IPS-20b (cell line): ENCODE measurements at regions not wholly inside any gene's neighbourhood (a gene's known extent, or its start where the extent isn't known, plus 50 kb on each side); places are given as distances from the start of the nearest gene placed in this dataset.

ENCODE experiments used
- H3K27ac ChIP-seq: one replicate; pipeline ENCODE4 v1.5.1; 2013; ENCODE audit warnings: low read length
- H3K27me3 ChIP-seq: 2 replicates; pipeline ENCODE4 v1.6.1; 2013; ENCODE audit warnings: mild to moderate bottlenecking, low read length, inconsistent platforms; ENCODE audit not compliant: insufficient read depth
- H3K36me3 ChIP-seq: 2 replicates; pipeline ENCODE4 v1.6.1; 2013; ENCODE audit warnings: low read depth, mild to moderate bottlenecking, inconsistent platforms, low read length, moderate library complexity; ENCODE audit not compliant: insufficient read depth
- H3K4me1 ChIP-seq: 2 replicates; pipeline ENCODE4 v1.6.1; 2013; ENCODE audit warnings: mild to moderate bottlenecking, control low read depth, inconsistent platforms, low read length, moderate library complexity; ENCODE audit not compliant: insufficient read depth
- H3K4me3 ChIP-seq: 2 replicates; pipeline ENCODE4 v1.5.1; 2013; ENCODE audit warnings: mild to moderate bottlenecking, low read length, inconsistent platforms
- H3K9ac ChIP-seq: 2 replicates; pipeline ENCODE4 v1.6.1; 2013; ENCODE audit warnings: low read depth, mild to moderate bottlenecking, inconsistent platforms, low read length, moderate library complexity
- H3K9me3 ChIP-seq: 2 replicates; pipeline ENCODE4 v1.6.1; 2013; ENCODE audit warnings: mild to moderate bottlenecking, low read depth, low read length, inconsistent platforms; ENCODE audit not compliant: insufficient read depth

- peaks cover 81% of the 10 kb centered on the region for H3K4me1 ChIP-seq
- peaks cover 33% of the 10 kb centered on the region for H3K27me3 ChIP-seq
- peak overlapping the region; percentile 74 for H3K9ac ChIP-seq
- peak overlapping the region; percentile 32; the same call in 1 of the 2 replicates for H3K4me3 ChIP-seq
- H3K9me3 ChIP-seq, result no peaks in the 10 kb centered on the region
- no peaks in the 10 kb centered on the region for H3K36me3 ChIP-seq
- peak overlapping the region; percentile 84 for H3K27ac ChIP-seq
Measured at GRCh38 chr14:56899829-56900228, 89.5 kb upstream of the OTX2 start.

GRCh38 chr14:56896922-56897321, 86.6 kb upstream of the OTX2 start:
- H3K4me1 ChIP-seq, result peaks cover 77% of the 10 kb centered on the region
- H3K9ac ChIP-seq, result no peak overlapping the region
- no peaks in the 10 kb centered on the region for H3K36me3 ChIP-seq
- H3K4me3 ChIP-seq, result peak overlapping the region; percentile 26; the same call in 1 of the 2 replicates
- no peak overlapping the region for H3K27ac ChIP-seq
- H3K9me3 ChIP-seq, result no peaks in the 10 kb centered on the region
- H3K27me3 ChIP-seq, result peaks cover 61% of the 10 kb centered on the region

- Histone ChIP-seq H3K9me3 (no peaks in the 10 kb centered on the region), H3K36me3 (no peaks in the 10 kb centered on the region), H3K9ac (no peak overlapping the region), H3K27ac (no peak overlapping the region), H3K27me3 (peaks cover 68% of the 10 kb centered on the region), H3K4me1 (peaks cover 74% of the 10 kb centered on the region), H3K4me3 (no peak overlapping the region)
Measured at GRCh38 chr14:56896231-56896630, 86.0 kb upstream of the OTX2 start.

- Histone ChIP-seq H3K4me1 (peaks cover 63% of the 10 kb centered on the region), H3K4me3 (peak overlapping the region; percentile 49; the same call in 1 of the 2 replicates), H3K9me3 (no peaks in the 10 kb centered on the region), H3K36me3 (no peaks in the 10 kb centered on the region), H3K27me3 (peaks cover 79% of the 10 kb centered on the region), H3K9ac (no peak overlapping the region), H3K27ac (no peak overlapping the region)
Measured at GRCh38 chr14:56895154-56895553, 84.9 kb upstream of the OTX2 start.

- Histone ChIP-seq H3K4me1 (peaks cover 57% of the 10 kb centered on the region), H3K27ac (no peak overlapping the region), H3K27me3 (peaks cover 79% of the 10 kb centered on the region), H3K36me3 (no peaks in the 10 kb centered on the region), H3K9ac (no peak overlapping the region), H3K4me3 (peak overlapping the region; percentile 49; the same call in 1 of the 2 replicates), H3K9me3 (no peaks in the 10 kb centered on the region)
Measured at GRCh38 chr14:56894591-56894991, 84.3 kb upstream of the OTX2 start.

- Histone ChIP-seq H3K4me1 (peaks cover 52% of the 10 kb centered on the region), H3K36me3 (no peaks in the 10 kb centered on the region)
Measured at GRCh38 chr14:56892959-56893358, 82.7 kb upstream of the OTX2 start.

GRCh38 chr14:56891226-56891625, 80.9 kb upstream of the OTX2 start:
- Histone ChIP-seq H3K4me1 (peaks cover 56% of the 10 kb centered on the region), H3K27me3 (peaks cover 73% of the 10 kb centered on the region), H3K27ac (no peak overlapping the region), H3K36me3 (no peaks in the 10 kb centered on the region), H3K4me3 (no peak overlapping the region), H3K9ac (no peak overlapping the region), H3K9me3 (no peaks in the 10 kb centered on the region)

More at GRCh38 chr14:56892959-56893358, 82.7 kb upstream of the OTX2 start:
- Histone ChIP-seq H3K27me3 (peaks cover 85% of the 10 kb centered on the region), H3K4me3 (no peak overlapping the region), H3K27ac (no peak overlapping the region), H3K9me3 (no peaks in the 10 kb centered on the region), H3K9ac (no peak overlapping the region)

- Histone ChIP-seq H3K4me1 (peaks cover 61% of the 10 kb centered on the region), H3K4me3 (no peak overlapping the region), H3K36me3 (no peaks in the 10 kb centered on the region), H3K9me3 (no peaks in the 10 kb centered on the region), H3K9ac (no peak overlapping the region), H3K27me3 (peaks cover 58% of the 10 kb centered on the region), H3K27ac (no peak overlapping the region)
Measured at GRCh38 chr14:56889705-56890104, 79.4 kb upstream of the OTX2 start.

GRCh38 chr14:56888274-56888673, 78.0 kb upstream of the OTX2 start:
- Histone ChIP-seq H3K27ac (no peak overlapping the region), H3K4me3 (no peak overlapping the region), H3K9me3 (no peaks in the 10 kb centered on the region), H3K27me3 (peaks cover 49% of the 10 kb centered on the region), H3K36me3 (no peaks in the 10 kb centered on the region), H3K9ac (no peak overlapping the region), H3K4me1 (peaks cover 52% of the 10 kb centered on the region)

GRCh38 chr14:56887216-56887615, 76.9 kb upstream of the OTX2 start:
- no peak overlapping the region for H3K27ac ChIP-seq
- peaks cover 39% of the 10 kb centered on the region for H3K27me3 ChIP-seq

GRCh38 chr14:56886471-56887062, 76.3 kb upstream of the OTX2 start:
- no peak overlapping the region for H3K27ac ChIP-seq
- H3K4me3 ChIP-seq, result peak overlapping the region; percentile 19; the same call in 1 of the 2 replicates
- H3K9me3 ChIP-seq, result no peaks in the 10 kb centered on the region
- H3K4me1 ChIP-seq, result peaks cover 45% of the 10 kb centered on the region
- H3K27me3 ChIP-seq, result peaks cover 32% of the 10 kb centered on the region
- no peaks in the 10 kb centered on the region for H3K36me3 ChIP-seq
- H3K9ac ChIP-seq, result no peak overlapping the region

More at GRCh38 chr14:56887216-56887615, 76.9 kb upstream of the OTX2 start:
- Histone ChIP-seq H3K9ac (no peak overlapping the region), H3K4me1 (peaks cover 45% of the 10 kb centered on the region), H3K9me3 (no peaks in the 10 kb centered on the region), H3K36me3 (no peaks in the 10 kb centered on the region), H3K4me3 (peak overlapping the region; percentile 19; the same call in 1 of the 2 replicates)

- no peak overlapping the region for H3K27ac ChIP-seq
- H3K4me1 ChIP-seq, result peaks cover 45% of the 10 kb centered on the region
- no peak overlapping the region for H3K9ac ChIP-seq
- H3K36me3 ChIP-seq, result no peaks in the 10 kb centered on the region
- H3K4me3 ChIP-seq, result no peak overlapping the region
- H3K27me3 ChIP-seq, result peaks cover 25% of the 10 kb centered on the region
- H3K9me3 ChIP-seq, result no peaks in the 10 kb centered on the region
Measured at GRCh38 chr14:56885825-56886224, 75.5 kb upstream of the OTX2 start.
